GM23338 (cell line): ENCODE measurements at regions not wholly inside any gene's neighbourhood (a gene's known extent, or its start where the extent isn't known, plus 50 kb on each side); places are given as distances from the start of the nearest gene placed in this dataset.

Experiments used
- ATAC-seq: fragments of 200-7000 bp; cut with Tn5 transposase; 3 replicates; pipeline ENCODE4 v1.9.1; 2020
- DNase-seq: peaks from one replicate; pipeline ENCODE4 v3.0.0-alpha.2; 2015; ENCODE audit warnings: low spot score
- H2AFZ ChIP-seq: fragments of 200-600 bp; sonication (generic); 2 replicates; pipeline ENCODE4 v1.8.0; 2016; ENCODE audit warnings: antibody characterized with exemption, mild to moderate bottlenecking, moderate library complexity
- H3F3A ChIP-seq: fragments of 200-600 bp; sonication (generic); replicated peaks from 2 replicates; pipeline ENCODE4 v1.8.0; 2017; ENCODE audit warnings: antibody characterized with exemption, mixed run types, low read depth
- H3K27ac ChIP-seq: fragments of 200-600 bp; sonication (generic); 2 replicates; pipeline ENCODE4 v1.6.1; 2016; ENCODE audit warnings: low read depth
- H3K27me3 ChIP-seq: fragments of 200-600 bp; sonication (generic); 2 replicates; pipeline ENCODE4 v1.8.0; 2016; ENCODE audit warnings: mild to moderate bottlenecking, mixed run types, moderate library complexity; ENCODE audit not compliant: insufficient read depth
- H3K36me3 ChIP-seq: fragments of 200-600 bp; sonication (generic); 2 replicates; pipeline ENCODE4 v1.8.0; 2016; ENCODE audit warnings: mild to moderate bottlenecking; ENCODE audit not compliant: insufficient read depth
- H3K4me1 ChIP-seq: fragments of 200-600 bp; sonication (generic); 2 replicates; pipeline ENCODE4 v1.8.0; 2016; ENCODE audit warnings: mild to moderate bottlenecking, moderate library complexity; ENCODE audit not compliant: insufficient read depth
- H3K4me2 ChIP-seq: fragments of 200-600 bp; sonication (generic); 2 replicates; pipeline ENCODE4 v1.7.1; 2017; ENCODE audit warnings: mixed run types
- H3K4me3 ChIP-seq: fragments of 200-600 bp; sonication (generic); 2 replicates; pipeline ENCODE4 v1.6.1; 2016; ENCODE audit warnings: mixed run types
- H3K79me2 ChIP-seq: fragments of 200-600 bp; sonication (generic); replicated peaks from 2 replicates; pipeline ENCODE4 v1.8.0; 2017; ENCODE audit warnings: mild to moderate bottlenecking; ENCODE audit not compliant: insufficient read depth
- H3K9me2 ChIP-seq: fragments of 200-600 bp; sonication (generic); 2 replicates; pipeline ENCODE4 v1.8.0; 2017; ENCODE audit not compliant: insufficient read depth
- H4K20me1 ChIP-seq: fragments of 200-600 bp; sonication (generic); replicated peaks from 2 replicates; pipeline ENCODE4 v1.8.0; 2017; ENCODE audit warnings: mild to moderate bottlenecking; ENCODE audit not compliant: insufficient read depth
- H3K27ac Mint-ChIP-seq: 2 replicates; pipeline ENCODE4 v1.8.0; 2020; ENCODE audit warnings: inconsistent platforms, mild to moderate bottlenecking, moderate library complexity, mixed read lengths
- H3K27me3 Mint-ChIP-seq: 3 replicates; pipeline ENCODE4 v1.8.0; 2022; ENCODE audit warnings: low read depth, mild to moderate bottlenecking, moderate library complexity, mixed read lengths, inconsistent platforms; ENCODE audit not compliant: insufficient read depth, poor library complexity
- H3K36me3 Mint-ChIP-seq: 3 replicates; pipeline ENCODE4 v1.8.0; 2021; ENCODE audit warnings: low read depth, mild to moderate bottlenecking, inconsistent platforms, moderate library complexity, mixed read lengths
- H3K4me1 Mint-ChIP-seq: 3 replicates; pipeline ENCODE4 v1.8.0; 2020; ENCODE audit warnings: mild to moderate bottlenecking, inconsistent platforms, mixed read lengths
- H3K4me3 Mint-ChIP-seq: 3 replicates; pipeline ENCODE4 v1.8.0; 2021; ENCODE audit warnings: moderate library complexity, mild to moderate bottlenecking, inconsistent platforms, mixed read lengths
- H3K9me3 Mint-ChIP-seq: 3 replicates; pipeline ENCODE4 v1.8.0; 2020; ENCODE audit warnings: moderate library complexity, mild to moderate bottlenecking, inconsistent platforms, mixed read lengths
- CREB1 ChIP-seq: fragments of 250-450 bp; sonication (Bioruptor Pico); IDR thresholded peaks from 2 replicates; pipeline ENCODE4 v1.5.0; 2020; ENCODE audit warnings: low read depth, mild to moderate bottlenecking, moderate library complexity
- EZH2 ChIP-seq: fragments of 200-600 bp; sonication (generic); IDR thresholded peaks from one replicate; pipeline ENCODE4 v1.8.0; 2017; ENCODE audit warnings: antibody characterized with exemption, mild to moderate bottlenecking, low read depth; ENCODE audit not compliant: unreplicated experiment
- EZH2phosphoT487 ChIP-seq: fragments of 200-600 bp; sonication (generic); IDR thresholded peaks from one replicate; pipeline ENCODE4 v1.8.1; 2018; ENCODE audit warnings: antibody characterized with exemption; ENCODE audit not compliant: unreplicated experiment
- JUNB ChIP-seq: IDR thresholded peaks from one replicate; pipeline ENCODE4 v1.6.1; 2016; ENCODE audit warnings: antibody characterized with exemption; ENCODE audit not compliant: unreplicated experiment
- NANOG ChIP-seq: IDR thresholded peaks from 2 replicates; pipeline ENCODE4 v1.6.1; 2016; ENCODE audit warnings: antibody characterized with exemption, borderline replicate concordance
- POLR2AphosphoS5 ChIP-seq: IDR thresholded peaks from 2 replicates; pipeline ENCODE4 v1.6.1; 2016; ENCODE audit warnings: antibody characterized with exemption, low read depth
- STAT1 ChIP-seq: IDR thresholded peaks from one replicate; pipeline ENCODE4 v1.6.1; 2016; ENCODE audit warnings: antibody characterized with exemption; ENCODE audit not compliant: unreplicated experiment
- ZNF114 ChIP-seq: fragments of 250-450 bp; sonication (Bioruptor Pico); IDR thresholded peaks from 2 replicates; pipeline ENCODE4 v1.5.0; 2020; ENCODE audit warnings: mild to moderate bottlenecking, moderate library complexity
- ZNF331 ChIP-seq: fragments of 250-450 bp; sonication (Bioruptor Pico); IDR thresholded peaks from 2 replicates; pipeline ENCODE4 v1.5.0; 2020; ENCODE audit warnings: low read depth, mild to moderate bottlenecking, moderate library complexity
- TF ChIP-seq, protein P1 (sequence below): IDR thresholded peaks from one replicate; pipeline ENCODE4 v1.6.1; 2018; ENCODE audit warnings: antibody characterized with exemption; ENCODE audit not compliant: unreplicated experiment
- TF ChIP-seq, protein P2 (sequence below), 2 experiments: fragments of 200-600 bp in 1 of 2; sonication (generic) in 1 of 2; conservative IDR thresholded peaks; 2 replicates each; pipeline versions ENCODE4 v1.5.1 to v1.6.1; 2016 to 2017; ENCODE audit warnings: antibody characterized with exemption in 2 of 2, low read depth in 2 of 2, mild to moderate bottlenecking in 2 of 2, moderate library complexity in 1 of 2
- TF ChIP-seq, protein P3 (sequence below): IDR thresholded peaks from 2 replicates; pipeline ENCODE4 v1.6.1; 2016; ENCODE audit warnings: antibody characterized with exemption

DNA sequence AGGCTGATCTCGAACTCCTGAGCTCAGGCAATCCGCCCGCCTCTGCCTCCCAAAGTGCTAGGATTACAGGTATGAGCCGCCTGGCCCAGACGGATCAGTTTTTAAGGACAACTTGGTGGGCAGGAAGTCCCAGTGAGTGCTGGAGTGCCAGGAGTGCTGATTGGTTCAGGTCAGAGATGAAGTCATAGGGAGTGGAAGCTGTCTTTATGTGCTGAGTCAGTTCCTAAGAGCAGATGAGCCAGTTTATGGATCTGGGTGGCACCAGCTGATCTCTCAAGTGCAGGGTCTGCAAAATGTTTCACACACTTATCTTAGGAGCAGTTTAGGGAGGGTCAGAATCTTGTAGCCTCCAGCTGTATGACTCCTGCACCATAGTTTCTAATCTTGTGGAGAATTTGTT, 292.1 kb upstream of the ELAVL2 start:
- H3K4me1 Mint-ChIP-seq: peaks cover 10% of the 10 kb centered on the region
- Histone ChIP-seq H4K20me1 (no peaks in the 10 kb centered on the region), H2AFZ (peak overlapping the region; percentile 81), H3K4me2 (no peak overlapping the region), H3K4me3 (no peak overlapping the region), H3K36me3 (no peaks in the 10 kb centered on the region), H3K27me3 (no peaks in the 10 kb centered on the region), H3F3A (no peaks in the 10 kb centered on the region), H3K9me2 (no peaks in the 10 kb centered on the region), H3K27ac (no peak overlapping the region), H3K79me2 (no peaks in the 10 kb centered on the region), H3K4me1 (no peaks in the 10 kb centered on the region)
- ATAC-seq (no peak), DNase-seq (no peak)
- H3K4me3 Mint-ChIP-seq: no peak overlapping the region
- peak overlapping the region; percentile 71; the same call in 1 of the 2 replicates for H3K27ac Mint-ChIP-seq
- no peaks in the 10 kb centered on the region for H3K27me3 Mint-ChIP-seq
- no peaks in the 10 kb centered on the region for H3K36me3 Mint-ChIP-seq
- H3K9me3 Mint-ChIP-seq: no peaks in the 10 kb centered on the region
- no peak for TF ChIP-seq ZNF114 (CRISPR knock-in tag)
- TF ChIP-seq, protein P1, sequence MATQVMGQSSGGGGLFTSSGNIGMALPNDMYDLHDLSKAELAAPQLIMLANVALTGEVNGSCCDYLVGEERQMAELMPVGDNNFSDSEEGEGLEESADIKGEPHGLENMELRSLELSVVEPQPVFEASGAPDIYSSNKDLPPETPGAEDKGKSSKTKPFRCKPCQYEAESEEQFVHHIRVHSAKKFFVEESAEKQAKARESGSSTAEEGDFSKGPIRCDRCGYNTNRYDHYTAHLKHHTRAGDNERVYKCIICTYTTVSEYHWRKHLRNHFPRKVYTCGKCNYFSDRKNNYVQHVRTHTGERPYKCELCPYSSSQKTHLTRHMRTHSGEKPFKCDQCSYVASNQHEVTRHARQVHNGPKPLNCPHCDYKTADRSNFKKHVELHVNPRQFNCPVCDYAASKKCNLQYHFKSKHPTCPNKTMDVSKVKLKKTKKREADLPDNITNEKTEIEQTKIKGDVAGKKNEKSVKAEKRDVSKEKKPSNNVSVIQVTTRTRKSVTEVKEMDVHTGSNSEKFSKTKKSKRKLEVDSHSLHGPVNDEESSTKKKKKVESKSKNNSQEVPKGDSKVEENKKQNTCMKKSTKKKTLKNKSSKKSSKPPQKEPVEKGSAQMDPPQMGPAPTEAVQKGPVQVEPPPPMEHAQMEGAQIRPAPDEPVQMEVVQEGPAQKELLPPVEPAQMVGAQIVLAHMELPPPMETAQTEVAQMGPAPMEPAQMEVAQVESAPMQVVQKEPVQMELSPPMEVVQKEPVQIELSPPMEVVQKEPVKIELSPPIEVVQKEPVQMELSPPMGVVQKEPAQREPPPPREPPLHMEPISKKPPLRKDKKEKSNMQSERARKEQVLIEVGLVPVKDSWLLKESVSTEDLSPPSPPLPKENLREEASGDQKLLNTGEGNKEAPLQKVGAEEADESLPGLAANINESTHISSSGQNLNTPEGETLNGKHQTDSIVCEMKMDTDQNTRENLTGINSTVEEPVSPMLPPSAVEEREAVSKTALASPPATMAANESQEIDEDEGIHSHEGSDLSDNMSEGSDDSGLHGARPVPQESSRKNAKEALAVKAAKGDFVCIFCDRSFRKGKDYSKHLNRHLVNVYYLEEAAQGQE: no peak
- TF ChIP-seq, protein P2, sequence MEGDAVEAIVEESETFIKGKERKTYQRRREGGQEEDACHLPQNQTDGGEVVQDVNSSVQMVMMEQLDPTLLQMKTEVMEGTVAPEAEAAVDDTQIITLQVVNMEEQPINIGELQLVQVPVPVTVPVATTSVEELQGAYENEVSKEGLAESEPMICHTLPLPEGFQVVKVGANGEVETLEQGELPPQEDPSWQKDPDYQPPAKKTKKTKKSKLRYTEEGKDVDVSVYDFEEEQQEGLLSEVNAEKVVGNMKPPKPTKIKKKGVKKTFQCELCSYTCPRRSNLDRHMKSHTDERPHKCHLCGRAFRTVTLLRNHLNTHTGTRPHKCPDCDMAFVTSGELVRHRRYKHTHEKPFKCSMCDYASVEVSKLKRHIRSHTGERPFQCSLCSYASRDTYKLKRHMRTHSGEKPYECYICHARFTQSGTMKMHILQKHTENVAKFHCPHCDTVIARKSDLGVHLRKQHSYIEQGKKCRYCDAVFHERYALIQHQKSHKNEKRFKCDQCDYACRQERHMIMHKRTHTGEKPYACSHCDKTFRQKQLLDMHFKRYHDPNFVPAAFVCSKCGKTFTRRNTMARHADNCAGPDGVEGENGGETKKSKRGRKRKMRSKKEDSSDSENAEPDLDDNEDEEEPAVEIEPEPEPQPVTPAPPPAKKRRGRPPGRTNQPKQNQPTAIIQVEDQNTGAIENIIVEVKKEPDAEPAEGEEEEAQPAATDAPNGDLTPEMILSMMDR (conservative IDR thresholded peaks at IDR 0.05; ENCODE audit: low read depth in 2 of 2): no peak
- TF ChIP-seq STAT1: no peak
- TF ChIP-seq, protein P3, sequence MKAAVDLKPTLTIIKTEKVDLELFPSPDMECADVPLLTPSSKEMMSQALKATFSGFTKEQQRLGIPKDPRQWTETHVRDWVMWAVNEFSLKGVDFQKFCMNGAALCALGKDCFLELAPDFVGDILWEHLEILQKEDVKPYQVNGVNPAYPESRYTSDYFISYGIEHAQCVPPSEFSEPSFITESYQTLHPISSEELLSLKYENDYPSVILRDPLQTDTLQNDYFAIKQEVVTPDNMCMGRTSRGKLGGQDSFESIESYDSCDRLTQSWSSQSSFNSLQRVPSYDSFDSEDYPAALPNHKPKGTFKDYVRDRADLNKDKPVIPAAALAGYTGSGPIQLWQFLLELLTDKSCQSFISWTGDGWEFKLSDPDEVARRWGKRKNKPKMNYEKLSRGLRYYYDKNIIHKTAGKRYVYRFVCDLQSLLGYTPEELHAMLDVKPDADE: no peak
- no peak for TF ChIP-seq CREB1 (CRISPR knock-in tag)
- no peak for TF ChIP-seq ZNF331 (CRISPR knock-in tag)

DNA sequence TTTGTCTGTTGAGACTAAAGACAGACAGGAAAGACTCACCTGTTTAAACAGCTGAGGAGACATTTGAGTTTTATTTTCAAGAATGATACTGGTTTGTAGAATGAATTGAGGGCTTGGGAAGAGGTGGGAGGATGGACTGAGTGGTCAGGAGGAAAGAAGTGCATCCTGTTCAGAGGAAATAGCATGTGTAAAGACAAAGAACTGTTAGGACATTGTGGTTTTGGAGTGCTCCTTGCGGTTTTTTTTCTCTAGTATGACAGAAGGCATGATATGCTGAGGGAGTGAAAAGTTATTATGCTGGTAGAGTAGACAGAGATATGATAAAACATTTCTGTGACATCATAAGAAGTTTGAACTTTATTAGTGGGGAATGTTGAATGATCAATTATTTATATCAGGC, 270.7 kb upstream of the ELAVL2 start:
- Mint-ChIP-seq H3K4me1 (no peaks in the 10 kb centered on the region), H3K36me3 (peaks cover 5% of the 10 kb centered on the region; the same call in 2 of the 3 replicates), H3K9me3 (peaks cover 6% of the 10 kb centered on the region; the same call in 2 of the 3 replicates), H3K4me3 (no peak overlapping the region), H3K27ac (no peak overlapping the region), H3K27me3 (no peaks in the 10 kb centered on the region)
- Histone ChIP-seq H3K27ac (no peak overlapping the region), H3K9me2 (no peaks in the 10 kb centered on the region), H3K79me2 (no peaks in the 10 kb centered on the region), H4K20me1 (no peaks in the 10 kb centered on the region), H2AFZ (no peak overlapping the region; the same call in 1 of the 2 replicates), H3K27me3 (no peaks in the 10 kb centered on the region), H3K36me3 (no peaks in the 10 kb centered on the region), H3K4me3 (no peak overlapping the region), H3F3A (no peaks in the 10 kb centered on the region), H3K4me1 (no peaks in the 10 kb centered on the region), H3K4me2 (no peak overlapping the region)
- TF ChIP-seq JUNB (no peak), EZH2 (no peak), POLR2AphosphoS5 (no peak), NANOG (no peak), EZH2phosphoT487 (no peak), CREB1 (CRISPR knock-in tag) (no peak), ZNF331 (CRISPR knock-in tag) (no peak), ZNF114 (CRISPR knock-in tag) (no peak)
- DNase-seq (no peak), ATAC-seq (no peak)
